ENCODE measurements at regions not wholly inside any gene's neighbourhood (a gene's known extent, or its start where the extent isn't known, plus 50 kb on each side); places are given as distances from the start of the nearest gene placed in this dataset.

GRCh38 chr13:107170270-107170931 is 602.5 kb upstream of the ARGLU1 start:
- Histone ChIP-seq H3K27me3 (ENCODE audit: insufficient read depth, low read depth) (no peaks in the 10 kb centered on the region), H3K4me1 (ENCODE audit: low read depth, poor library complexity, severe bottlenecking) (no peaks in the 10 kb centered on the region), H4K20me1 (ENCODE audit: insufficient read depth) (no peaks in the 10 kb centered on the region), H3K79me2 (ENCODE audit: insufficient read depth, low read depth) (no peaks in the 10 kb centered on the region), H2AFZ (ENCODE audit: low read depth) (no peak overlapping the region), H3K4me3 (IDR thresholded peaks at IDR 0.05; ENCODE audit: insufficient read depth, low read depth, low read length) (no peak overlapping the region), H3K9ac (no peak overlapping the region), H3K27ac (no peak overlapping the region), H3K4me2 (no peak overlapping the region), H3K36me3 (ENCODE audit: insufficient read depth) (no peaks in the 10 kb centered on the region)
- no peak for TF ChIP-seq CTCF (conservative IDR thresholded peaks at IDR 0.05; ENCODE audit: low read depth, low read length)

- Histone ChIP-seq H3K36me3 (ENCODE audit: insufficient read depth) (no peaks in the 10 kb centered on the region), H3K4me2 (no peak overlapping the region), H3K9ac (no peak overlapping the region), H3K4me1 (ENCODE audit: low read depth, poor library complexity, severe bottlenecking) (no peaks in the 10 kb centered on the region), H3K27ac (no peak overlapping the region), H2AFZ (ENCODE audit: low read depth) (no peak overlapping the region), H3K79me2 (ENCODE audit: insufficient read depth, low read depth) (no peaks in the 10 kb centered on the region), H3K4me3 (IDR thresholded peaks at IDR 0.05; ENCODE audit: insufficient read depth, low read depth, low read length) (no peak overlapping the region), H4K20me1 (ENCODE audit: insufficient read depth) (no peaks in the 10 kb centered on the region), H3K27me3 (ENCODE audit: insufficient read depth, low read depth) (no peaks in the 10 kb centered on the region)
- TF ChIP-seq CTCF (conservative IDR thresholded peaks at IDR 0.05; ENCODE audit: low read depth, low read length) = no peak
Measured at GRCh38 chr13:107157271-107157670, 589.3 kb upstream of the ARGLU1 start.

GRCh38 chr13:107144432-107144831 is 576.5 kb upstream of the ARGLU1 start:
- TF ChIP-seq CTCF (conservative IDR thresholded peaks at IDR 0.05; ENCODE audit: low read depth, low read length) = no peak
- H3K36me3 ChIP-seq (ENCODE audit: insufficient read depth) = no peaks in the 10 kb centered on the region
- H3K27me3 ChIP-seq (ENCODE audit: insufficient read depth, low read depth) = no peaks in the 10 kb centered on the region
- H3K4me2 ChIP-seq = no peak overlapping the region
- H4K20me1 ChIP-seq (ENCODE audit: insufficient read depth) = no peaks in the 10 kb centered on the region
- H3K4me3 ChIP-seq (IDR thresholded peaks at IDR 0.05; ENCODE audit: insufficient read depth, low read depth, low read length) = no peak overlapping the region
- H3K79me2 ChIP-seq (ENCODE audit: insufficient read depth, low read depth) = no peaks in the 10 kb centered on the region
- no peak overlapping the region for H3K9ac ChIP-seq
- no peak overlapping the region for H2AFZ ChIP-seq (ENCODE audit: low read depth)
- no peak overlapping the region for H3K27ac ChIP-seq
- no peaks in the 10 kb centered on the region for H3K4me1 ChIP-seq (ENCODE audit: low read depth, poor library complexity, severe bottlenecking)

GRCh38 chr13:107141767-107142166 is 573.8 kb upstream of the ARGLU1 start:
- H3K4me1 ChIP-seq (ENCODE audit: low read depth, poor library complexity, severe bottlenecking) = no peaks in the 10 kb centered on the region
- H3K27me3 ChIP-seq (ENCODE audit: insufficient read depth, low read depth) = no peaks in the 10 kb centered on the region
- no peaks in the 10 kb centered on the region for H3K36me3 ChIP-seq (ENCODE audit: insufficient read depth)
- H3K79me2 ChIP-seq (ENCODE audit: insufficient read depth, low read depth) = no peaks in the 10 kb centered on the region
- no peak overlapping the region for H3K4me2 ChIP-seq
- no peak overlapping the region for H3K4me3 ChIP-seq (IDR thresholded peaks at IDR 0.05; ENCODE audit: insufficient read depth, low read depth, low read length)
- no peak overlapping the region for H3K27ac ChIP-seq
- H4K20me1 ChIP-seq (ENCODE audit: insufficient read depth) = no peaks in the 10 kb centered on the region
- no peak overlapping the region for H3K9ac ChIP-seq
- TF ChIP-seq CTCF (conservative IDR thresholded peaks at IDR 0.05; ENCODE audit: low read depth, low read length) = no peak
- no peak overlapping the region for H2AFZ ChIP-seq (ENCODE audit: low read depth)

Data from KMS-11 (cell line).